ENCODE measurements at regions not wholly inside any gene's neighbourhood (a gene's known extent, or its start where the extent isn't known, plus 50 kb on each side); places are given as distances from the start of the nearest gene placed in this dataset.

DNA sequence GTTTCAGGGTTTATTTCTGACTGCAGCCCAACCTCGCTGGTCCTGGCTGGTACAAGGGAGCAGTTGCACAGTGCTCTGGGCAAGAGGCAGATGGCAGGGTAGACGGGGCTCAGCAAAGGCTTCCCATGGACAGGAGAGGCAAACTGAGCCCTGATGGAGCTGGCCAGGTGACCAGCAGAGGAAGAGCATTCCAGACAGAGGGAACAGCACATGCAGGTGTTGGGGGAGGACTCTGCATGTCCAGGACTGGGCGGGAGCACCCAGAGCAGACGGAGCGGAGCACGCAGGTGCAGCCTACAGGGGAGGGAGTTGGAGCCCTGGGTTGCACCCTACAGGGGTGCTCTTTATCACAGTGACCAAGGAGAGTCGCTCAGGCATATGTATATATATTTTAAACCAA is 285.3 kb downstream of the FOXL1 start:
- Histone ChIP-seq H3K4me3 (ENCODE audit: control insufficient read depth in 1 of 2, extremely low read depth in 1 of 2, low read length in 1 of 2) (no peak overlapping the region), H3K9me3 (no peaks in the 10 kb centered on the region), H3K4me1 (ENCODE audit: control insufficient read depth in 1 of 2, extremely low read depth in 1 of 2, insufficient read depth in 2 of 2, low read length in 2 of 2) (no peaks in the 10 kb centered on the region), H3K27ac (ENCODE audit: low read length) (no peak overlapping the region), H3K27me3 (replicated peaks in 1 of 2; ENCODE audit: control insufficient read depth in 2 of 2, extremely low read depth in 1 of 2, insufficient read depth in 2 of 2, low read length in 1 of 2) (peaks cover 0 to 5% of the 10 kb centered on the region in 2 experiments), H3K36me3 (ENCODE audit: control insufficient read depth in 2 of 2, extremely low read depth in 1 of 2, insufficient read depth in 1 of 2, low read length in 1 of 2) (no peaks in the 10 kb centered on the region)
- Mint-ChIP-seq H3K27me3 (peaks cover 0 to 6% of the 10 kb centered on the region in 2 donors), H3K36me3 (no peaks in the 10 kb centered on the region), H3K4me3 (no peak overlapping the region), H3K4me1 (no peaks in the 10 kb centered on the region), H3K27ac (no peak overlapping the region), H3K9me3 (peaks cover 0 to 5% (median 4%) of the 10 kb centered on the region in 3 donors)
- WGBS (ENCODE audit: insufficient coverage): 69% methylated on average over 2 of the region's 7 CpGs
- DNase-seq (no peak), ATAC-seq (replicated peaks in 1 of 4) (no peak)
- POLR2A ChIA-PET: no interaction called here
- CTCF ChIA-PET: no interaction called here

DNA sequence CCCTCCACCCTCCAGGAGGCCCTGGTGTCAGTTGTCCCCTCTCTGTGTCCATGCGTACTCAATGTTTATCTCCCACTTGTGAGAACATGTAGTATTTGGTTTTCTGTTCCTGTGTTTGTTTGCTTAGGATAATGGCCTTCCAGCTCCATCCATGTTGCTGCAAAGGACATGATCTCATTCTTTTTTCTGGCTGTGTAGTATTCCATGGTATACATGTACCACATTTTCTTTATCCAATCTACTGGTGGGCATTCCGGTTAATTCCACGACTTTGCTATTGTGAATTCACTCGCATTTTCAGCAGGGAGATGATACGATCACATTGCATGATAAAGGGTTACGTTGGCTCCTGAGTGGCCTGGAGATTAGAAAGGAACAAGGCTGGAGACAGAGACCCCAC is 286.2 kb downstream of the FOXL1 start:
- H3K36me3 Mint-ChIP-seq: no peaks in the 10 kb centered on the region
- no peaks in the 10 kb centered on the region for H3K4me1 ChIP-seq (ENCODE audit: control insufficient read depth in 1 of 2, extremely low read depth in 1 of 2, insufficient read depth in 2 of 2, low read length in 2 of 2)
- ChIA-PET POLR2A (no interaction called here), CTCF (no interaction called here)
- peaks cover 0 to 6% of the 10 kb centered on the region in 2 donors for H3K27me3 Mint-ChIP-seq
- peaks cover 0 to 9% of the 10 kb centered on the region in 2 experiments for H3K27me3 ChIP-seq (replicated peaks in 1 of 2; ENCODE audit: control insufficient read depth in 2 of 2, extremely low read depth in 1 of 2, insufficient read depth in 2 of 2, low read length in 1 of 2)
- peaks cover 0 to 5% (median 4%) of the 10 kb centered on the region in 3 donors for H3K9me3 Mint-ChIP-seq
- H3K4me1 Mint-ChIP-seq: no peaks in the 10 kb centered on the region
- H3K27ac ChIP-seq (ENCODE audit: low read length): no peak overlapping the region
- no peak overlapping the region for H3K4me3 ChIP-seq (ENCODE audit: control insufficient read depth in 1 of 2, extremely low read depth in 1 of 2, low read length in 1 of 2)
- H3K9me3 ChIP-seq: no peaks in the 10 kb centered on the region
- DNase-seq (no peak), ATAC-seq (replicated peaks in 1 of 4) (no peak)
- no peak overlapping the region for H3K27ac Mint-ChIP-seq
- H3K4me3 Mint-ChIP-seq: no peak overlapping the region
- no peaks in the 10 kb centered on the region for H3K36me3 ChIP-seq (ENCODE audit: control insufficient read depth in 2 of 2, extremely low read depth in 1 of 2, insufficient read depth in 1 of 2, low read length in 1 of 2)
- WGBS (ENCODE audit: insufficient coverage): no CpG with 5 or more reads among the region's 6 CpGs

DNA sequence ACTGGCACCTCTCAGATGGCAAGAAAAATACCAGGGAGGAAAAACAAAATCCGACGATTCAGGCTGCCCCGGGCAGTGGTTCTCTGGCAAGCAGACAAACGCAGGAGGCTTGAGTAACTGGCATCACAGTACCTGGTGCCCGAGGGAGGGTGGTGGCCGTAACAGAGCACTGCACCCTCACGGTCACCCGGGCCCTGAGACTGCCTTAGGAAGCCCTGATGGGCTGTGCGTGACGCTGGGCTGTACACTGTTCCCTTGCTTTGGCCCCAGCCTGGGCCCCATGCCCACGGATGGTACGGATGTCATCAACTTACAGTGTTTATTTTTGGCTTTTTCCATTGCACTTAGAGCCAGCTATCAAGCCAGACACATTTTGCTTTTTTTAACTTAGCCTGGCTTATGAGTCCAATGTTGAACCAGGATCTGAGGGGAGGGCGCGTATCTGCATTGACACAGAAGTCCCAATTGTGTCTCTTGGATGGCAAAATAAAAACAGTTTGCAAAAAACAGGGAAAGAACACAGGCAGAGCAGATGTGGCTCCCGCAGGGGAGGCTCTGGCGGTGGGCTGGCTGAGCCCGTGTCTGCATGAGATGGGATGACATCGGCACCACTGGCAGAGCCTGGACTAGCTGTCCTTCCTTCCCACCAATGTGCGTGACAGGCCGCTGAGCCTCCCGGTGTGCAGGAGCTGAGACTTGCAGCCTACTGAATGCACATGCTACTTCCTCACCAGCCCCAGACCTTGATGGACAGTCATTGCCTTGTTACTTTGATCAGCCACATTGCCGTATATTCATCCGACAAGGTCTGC is 287.7 kb downstream of the FOXL1 start:
- peaks cover 0 to 9% of the 10 kb centered on the region in 2 experiments for H3K27me3 ChIP-seq (replicated peaks in 1 of 2; ENCODE audit: control insufficient read depth in 2 of 2, extremely low read depth in 1 of 2, insufficient read depth in 2 of 2, low read length in 1 of 2)
- H3K27ac ChIP-seq (ENCODE audit: low read length): no peak overlapping the region
- no peak overlapping the region for H3K4me3 Mint-ChIP-seq
- H3K4me1 ChIP-seq (ENCODE audit: control insufficient read depth in 1 of 2, extremely low read depth in 1 of 2, insufficient read depth in 2 of 2, low read length in 2 of 2): no peaks in the 10 kb centered on the region
- no peaks in the 10 kb centered on the region for H3K4me1 Mint-ChIP-seq
- no peak for DNase-seq
- POLR2A ChIA-PET: no interaction called here
- H3K9me3 Mint-ChIP-seq: peaks cover 0 to 5% (median 4%) of the 10 kb centered on the region in 3 donors
- 77% methylated on average over 23 of the region's 23 CpGs for WGBS (ENCODE audit: insufficient coverage)
- H3K9me3 ChIP-seq: no peaks in the 10 kb centered on the region
- H3K4me3 ChIP-seq (ENCODE audit: control insufficient read depth in 1 of 2, extremely low read depth in 1 of 2, low read length in 1 of 2): no peak overlapping the region
- ATAC-seq (replicated peaks in 1 of 4): no peak
- H3K27me3 Mint-ChIP-seq: peaks cover 0 to 6% of the 10 kb centered on the region in 2 donors
- no peaks in the 10 kb centered on the region for H3K36me3 Mint-ChIP-seq
- no peaks in the 10 kb centered on the region for H3K36me3 ChIP-seq (ENCODE audit: control insufficient read depth in 2 of 2, extremely low read depth in 1 of 2, insufficient read depth in 1 of 2, low read length in 1 of 2)
- no peak overlapping the region for H3K27ac Mint-ChIP-seq
- CTCF ChIA-PET: no interaction called here

DNA sequence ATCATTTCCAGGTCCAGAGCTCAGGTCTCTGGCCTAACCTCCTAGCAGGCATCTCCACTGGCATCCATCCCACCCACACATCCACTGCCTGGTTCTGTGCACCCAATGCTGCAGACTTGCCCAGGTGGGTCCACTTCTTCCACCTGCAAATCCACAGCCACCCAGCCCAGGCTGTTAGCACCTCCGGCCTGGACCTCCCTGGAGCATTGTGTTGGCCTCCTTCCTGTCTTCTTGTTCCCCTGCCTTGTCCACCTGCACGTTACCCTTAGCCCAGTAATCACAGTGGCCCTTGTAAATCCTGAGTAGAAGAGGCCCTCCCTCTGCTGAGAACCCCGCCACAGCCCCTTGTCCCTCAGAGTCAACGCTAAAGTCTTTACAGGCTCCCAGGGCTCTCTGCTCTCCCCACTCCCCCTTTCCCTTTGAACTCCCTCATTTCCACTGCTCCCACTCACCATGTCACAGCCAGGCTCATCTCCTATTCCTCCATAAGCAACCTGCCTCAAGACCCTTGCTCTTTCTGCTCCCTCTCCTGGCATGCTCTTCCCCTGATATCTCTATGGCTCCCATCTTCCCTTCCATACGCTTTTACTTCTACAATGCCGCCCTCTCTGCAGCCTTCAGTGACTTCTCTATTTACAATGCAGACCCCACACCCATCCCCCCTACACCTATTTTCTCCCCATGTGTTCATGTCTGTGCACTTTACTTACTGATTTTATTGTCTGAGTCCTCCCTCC is 288.8 kb downstream of the FOXL1 start:
- DNase-seq: no peak
- CTCF ChIA-PET: no interaction called here
- no peak overlapping the region for H3K27ac Mint-ChIP-seq
- no peaks in the 10 kb centered on the region for H3K36me3 Mint-ChIP-seq
- H3K4me3 Mint-ChIP-seq: no peak overlapping the region
- Histone ChIP-seq H3K27me3 (replicated peaks in 1 of 2; ENCODE audit: control insufficient read depth in 2 of 2, extremely low read depth in 1 of 2, insufficient read depth in 2 of 2, low read length in 1 of 2) (peaks cover 0 to 9% of the 10 kb centered on the region in 2 experiments), H3K4me3 (ENCODE audit: control insufficient read depth in 1 of 2, extremely low read depth in 1 of 2, low read length in 1 of 2) (no peak overlapping the region), H3K36me3 (ENCODE audit: control insufficient read depth in 2 of 2, extremely low read depth in 1 of 2, insufficient read depth in 1 of 2, low read length in 1 of 2) (no peaks in the 10 kb centered on the region), H3K4me1 (ENCODE audit: control insufficient read depth in 1 of 2, extremely low read depth in 1 of 2, insufficient read depth in 2 of 2, low read length in 2 of 2) (no peaks in the 10 kb centered on the region), H3K27ac (ENCODE audit: low read length) (no peak overlapping the region), H3K9me3 (no peaks in the 10 kb centered on the region)
- peaks cover 0 to 5% (median 4%) of the 10 kb centered on the region in 3 donors for H3K9me3 Mint-ChIP-seq
- no peak for ATAC-seq (replicated peaks in 1 of 4)
- POLR2A ChIA-PET: no interaction called here
- no peaks in the 10 kb centered on the region for H3K4me1 Mint-ChIP-seq
- peaks cover 0 to 6% of the 10 kb centered on the region in 2 donors for H3K27me3 Mint-ChIP-seq
- 81% methylated on average over 6 of the region's 6 CpGs for WGBS (ENCODE audit: insufficient coverage)

DNA sequence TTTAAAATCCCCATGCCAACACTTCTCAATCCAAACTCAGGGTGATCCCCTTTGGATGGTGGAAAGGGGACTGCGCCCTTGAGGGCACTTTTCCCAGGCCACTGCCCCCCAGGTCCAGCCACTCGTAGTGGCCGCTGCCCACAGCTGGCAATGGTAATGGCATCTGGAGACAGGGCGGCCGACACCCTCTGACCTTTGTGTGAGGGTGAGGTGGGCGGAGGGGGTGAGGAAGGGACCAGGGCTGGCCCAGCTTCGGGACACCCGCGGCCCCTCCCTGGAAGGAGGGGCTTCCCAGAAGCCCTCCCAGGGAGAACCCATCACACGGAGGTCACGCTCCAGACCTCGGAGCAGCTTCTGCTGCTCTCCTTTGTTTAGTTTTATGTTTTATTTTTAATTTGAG is 289.7 kb downstream of the FOXL1 start:
- ChIA-PET CTCF (no interaction called here), POLR2A (no interaction called here)
- Mint-ChIP-seq H3K27ac (no peak overlapping the region), H3K27me3 (peaks cover 0 to 6% of the 10 kb centered on the region in 2 donors), H3K9me3 (peaks cover 0 to 5% (median 4%) of the 10 kb centered on the region in 3 donors), H3K4me3 (no peak overlapping the region), H3K4me1 (no peaks in the 10 kb centered on the region), H3K36me3 (no peaks in the 10 kb centered on the region)
- Histone ChIP-seq H3K4me1 (ENCODE audit: control insufficient read depth in 1 of 2, extremely low read depth in 1 of 2, insufficient read depth in 2 of 2, low read length in 2 of 2) (no peaks in the 10 kb centered on the region), H3K36me3 (ENCODE audit: control insufficient read depth in 2 of 2, extremely low read depth in 1 of 2, insufficient read depth in 1 of 2, low read length in 1 of 2) (no peaks in the 10 kb centered on the region), H3K27me3 (replicated peaks in 1 of 2; ENCODE audit: control insufficient read depth in 2 of 2, extremely low read depth in 1 of 2, insufficient read depth in 2 of 2, low read length in 1 of 2) (peaks cover 0 to 11% of the 10 kb centered on the region in 2 experiments), H3K4me3 (ENCODE audit: control insufficient read depth in 1 of 2, extremely low read depth in 1 of 2, low read length in 1 of 2) (no peak overlapping the region), H3K27ac (ENCODE audit: low read length) (no peak overlapping the region), H3K9me3 (no peaks in the 10 kb centered on the region)
- no peak for ATAC-seq (replicated peaks in 1 of 4)
- DNase-seq: no peak
- WGBS (ENCODE audit: insufficient coverage): 84% methylated on average over 8 of the region's 12 CpGs

DNA sequence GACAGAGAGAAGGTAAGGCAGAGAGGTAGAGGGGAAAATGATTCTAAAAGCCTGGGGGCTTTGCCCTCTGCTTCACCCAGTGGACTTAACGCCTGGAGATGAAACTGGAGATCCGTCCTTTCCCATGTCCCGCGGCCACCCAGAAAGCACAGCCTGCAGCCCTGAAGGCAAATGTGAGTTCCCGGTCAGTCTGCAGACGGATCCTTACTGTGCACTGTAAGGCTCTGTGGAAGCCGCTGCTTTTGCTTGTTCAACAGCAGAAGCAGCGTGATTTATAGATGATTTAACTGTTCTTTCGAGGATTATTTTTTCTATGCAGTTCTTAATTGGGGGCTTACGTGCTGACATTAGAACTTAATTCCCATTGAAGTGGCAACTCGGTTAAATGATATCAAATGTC is 290.4 kb downstream of the FOXL1 start:
- Histone ChIP-seq H3K27me3 (replicated peaks in 1 of 2; ENCODE audit: control insufficient read depth in 2 of 2, extremely low read depth in 1 of 2, insufficient read depth in 2 of 2, low read length in 1 of 2) (peaks cover 0 to 13% of the 10 kb centered on the region in 2 experiments), H3K4me3 (ENCODE audit: control insufficient read depth in 1 of 2, extremely low read depth in 1 of 2, low read length in 1 of 2) (no peak overlapping the region), H3K9me3 (no peaks in the 10 kb centered on the region), H3K27ac (ENCODE audit: low read length) (no peak overlapping the region), H3K4me1 (ENCODE audit: control insufficient read depth in 1 of 2, extremely low read depth in 1 of 2, insufficient read depth in 2 of 2, low read length in 2 of 2) (no peaks in the 10 kb centered on the region), H3K36me3 (ENCODE audit: control insufficient read depth in 2 of 2, extremely low read depth in 1 of 2, insufficient read depth in 1 of 2, low read length in 1 of 2) (no peaks in the 10 kb centered on the region)
- H3K27me3 Mint-ChIP-seq: peaks cover 0 to 6% of the 10 kb centered on the region in 2 donors
- no peaks in the 10 kb centered on the region for H3K36me3 Mint-ChIP-seq
- WGBS (ENCODE audit: insufficient coverage): 83% methylated on average over 11 of the region's 11 CpGs
- DNase-seq: no peak
- H3K9me3 Mint-ChIP-seq: peaks cover 0 to 5% (median 4%) of the 10 kb centered on the region in 3 donors
- ChIA-PET CTCF (no interaction called here), POLR2A (no interaction called here)
- H3K27ac Mint-ChIP-seq: no peak overlapping the region
- no peaks in the 10 kb centered on the region for H3K4me1 Mint-ChIP-seq
- no peak for ATAC-seq (replicated peaks in 1 of 4)
- no peak overlapping the region for H3K4me3 Mint-ChIP-seq

All from T-cell (primary cell).